Retina (tissue), 1 donor: ENCODE measurements at regions not wholly inside any gene's neighbourhood (a gene's known extent, or its start where the extent isn't known, plus 50 kb on each side); places are given as distances from the start of the nearest gene placed in this dataset.
"Not testable (repeated sequence)": the region's sequence is repeated elsewhere in the genome, so short reads cannot be mapped to it uniquely, and the experiment has no call there.

Experiments used
- DNase-seq: peaks from one replicate; pipeline ENCODE4 v3.0.0-alpha.2; 2016

- DNase-seq, result no peak
Measured at GRCh38 chr6:135731116-135731515, 120.4 kb upstream of the PDE7B start.

DNA sequence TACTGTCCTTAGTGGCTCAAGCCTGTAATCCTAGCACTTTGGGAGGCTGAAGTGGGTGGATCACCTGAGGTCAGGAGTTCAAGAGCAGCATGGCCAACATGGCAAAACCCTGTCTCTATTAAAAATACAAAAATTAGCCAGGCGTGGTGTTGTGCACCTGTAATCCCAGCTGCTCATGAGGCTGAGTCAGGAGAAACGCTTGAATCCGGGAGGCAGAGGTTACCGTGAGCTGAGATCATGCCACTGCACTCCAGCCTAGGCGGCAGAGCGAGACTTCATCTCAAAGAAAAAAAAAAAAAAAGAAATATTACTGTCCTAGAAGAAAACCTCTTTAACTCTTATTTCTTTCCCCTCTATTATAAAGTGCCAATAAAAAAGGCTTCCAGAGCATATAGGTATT, 115.2 kb upstream of the PDE7B start:
- DNase-seq, result not testable (repeated sequence)

DNA sequence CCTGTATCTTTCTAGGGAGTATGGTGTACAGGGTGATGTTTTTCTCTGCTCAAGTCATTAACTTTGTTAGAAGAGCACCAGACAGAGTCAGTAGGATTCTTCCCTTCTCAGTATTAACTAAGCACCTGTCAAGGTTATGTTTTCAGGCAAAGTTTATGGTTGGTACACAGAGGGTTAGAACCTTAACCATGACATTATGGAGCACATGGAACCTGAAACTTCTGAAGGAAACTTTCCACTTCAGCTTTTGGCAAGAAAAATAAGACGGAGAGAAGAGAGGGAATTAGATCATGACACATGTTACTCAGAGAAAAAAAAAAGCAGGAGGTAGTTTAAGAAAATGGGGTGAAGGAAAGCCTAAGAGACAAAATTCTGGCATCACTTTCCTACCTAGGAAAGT, 112.9 kb upstream of the PDE7B start:
- DNase-seq, result no peak

DNA sequence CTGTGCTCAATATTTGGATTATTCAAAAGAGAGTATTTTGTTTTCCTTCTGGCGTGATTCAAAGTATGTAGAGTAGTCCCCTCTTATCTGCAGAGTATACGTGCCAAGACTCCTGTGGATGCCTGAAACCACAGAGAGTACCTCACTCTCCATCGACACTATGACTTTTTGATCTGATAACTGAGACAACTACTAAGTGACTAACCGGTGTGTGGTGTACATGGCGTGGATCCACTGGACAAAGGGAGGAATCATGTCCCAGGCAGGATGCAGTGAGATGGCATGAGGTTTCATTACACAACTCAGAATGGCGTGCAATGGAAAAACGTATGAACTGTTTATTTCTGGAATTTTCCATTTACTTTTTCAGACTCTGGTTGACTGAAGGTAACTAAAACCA, 112.2 kb upstream of the PDE7B start:
- no peak for DNase-seq

DNA sequence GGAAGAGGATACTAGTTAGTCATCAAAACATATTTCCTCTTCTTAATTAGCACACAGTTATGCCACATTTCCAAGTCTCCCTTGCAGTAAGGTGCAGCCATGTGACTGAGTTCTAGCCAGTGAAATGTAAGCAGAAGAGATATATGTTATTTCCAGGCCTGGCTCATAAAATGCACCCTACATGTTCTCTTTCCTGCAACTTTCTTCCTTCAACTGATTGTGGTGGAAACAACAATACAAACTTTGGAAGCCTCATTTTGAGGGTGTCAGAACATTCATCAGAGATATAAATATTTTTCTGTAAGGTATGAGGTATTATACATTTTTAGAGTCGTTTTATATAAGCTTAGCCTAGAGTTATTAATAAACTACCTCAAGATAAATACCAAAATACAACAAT, 110.9 kb upstream of the PDE7B start:
- DNase-seq, result no peak

GRCh38 chr6:135743476-135743875, 108.0 kb upstream of the PDE7B start:
- DNase-seq, result no peak

DNA sequence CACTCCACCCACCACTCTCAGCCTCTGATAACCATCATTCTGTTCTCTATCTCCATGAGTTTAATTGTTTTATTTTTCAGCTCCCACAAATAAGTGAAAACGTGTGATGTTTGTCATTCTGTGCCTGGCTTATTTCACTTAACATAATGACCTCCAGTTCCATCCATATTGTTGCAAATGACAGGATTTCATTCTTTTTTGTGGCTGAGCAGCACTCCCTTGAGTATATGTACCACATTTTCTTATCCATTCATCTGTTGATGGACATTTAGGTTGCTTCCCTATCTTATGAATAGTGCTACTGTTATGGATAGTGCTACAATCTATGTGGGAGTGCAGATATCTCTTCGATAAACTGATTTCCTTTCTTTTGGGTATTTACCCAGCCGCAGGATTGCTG, 103.3 kb upstream of the PDE7B start:
- no peak for DNase-seq

GRCh38 chr6:135750081-135750480, 101.4 kb upstream of the PDE7B start:
- DNase-seq, result no peak

- no peak for DNase-seq
Measured at GRCh38 chr6:135753196-135753595, 98.3 kb upstream of the PDE7B start.

DNA sequence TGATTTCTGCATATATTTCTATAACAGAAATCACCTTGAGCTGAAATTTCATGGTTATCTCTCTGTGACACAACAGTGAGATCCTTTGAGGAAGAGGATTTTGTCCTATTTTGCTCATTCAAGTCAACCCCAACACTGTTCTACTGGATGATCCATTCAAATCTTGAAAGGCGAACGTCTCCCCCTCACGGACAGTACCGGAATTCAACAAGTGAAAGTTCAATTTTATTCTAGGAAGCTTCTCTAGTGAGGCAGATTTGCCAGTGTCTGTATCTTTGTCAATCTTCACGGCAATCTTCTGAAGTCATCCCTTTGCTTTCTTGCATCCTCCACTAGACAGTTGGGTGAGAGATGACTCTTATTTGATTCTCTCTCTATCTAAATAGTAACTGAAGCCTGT, 91.7 kb upstream of the PDE7B start:
- no peak for DNase-seq

DNA sequence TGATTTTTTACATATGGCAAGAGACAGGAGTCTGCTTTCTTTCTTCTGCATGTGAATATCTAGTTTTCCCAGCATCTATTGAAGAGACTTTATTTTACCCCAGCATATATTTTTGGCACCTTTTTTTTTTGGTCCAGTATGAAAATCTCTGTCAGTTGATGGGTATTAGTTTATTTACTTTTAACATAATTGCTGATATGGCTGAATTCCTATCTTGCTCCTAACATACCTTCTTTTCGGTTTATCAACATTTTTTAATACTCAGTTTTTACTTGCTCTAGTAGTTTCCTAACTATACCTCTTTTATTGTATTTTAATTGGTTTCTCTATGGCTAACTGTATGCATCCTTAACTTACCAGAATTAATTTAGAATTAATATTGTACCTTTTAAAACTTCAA, 77.5 kb upstream of the PDE7B start:
- no peak for DNase-seq

DNA sequence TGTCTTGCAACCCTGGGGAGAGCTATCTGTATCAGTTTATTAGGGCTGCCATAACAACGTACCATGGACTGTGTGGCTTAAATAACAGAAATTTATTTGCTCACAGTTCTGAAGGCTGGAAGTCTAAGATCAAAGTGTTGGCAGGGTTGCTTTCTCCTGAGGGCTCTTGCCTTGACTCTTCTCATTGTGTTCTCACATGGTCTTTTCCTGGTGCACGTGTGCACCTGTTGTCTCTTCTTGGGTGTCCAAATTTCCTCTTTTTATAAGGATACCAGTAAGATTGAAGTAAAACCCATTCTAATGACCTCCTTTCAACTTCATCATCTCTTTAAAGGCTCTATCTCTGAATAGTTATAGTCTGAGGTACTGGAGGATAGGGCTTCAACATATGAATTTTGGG, 72.3 kb upstream of the PDE7B start:
- no peak for DNase-seq

DNA sequence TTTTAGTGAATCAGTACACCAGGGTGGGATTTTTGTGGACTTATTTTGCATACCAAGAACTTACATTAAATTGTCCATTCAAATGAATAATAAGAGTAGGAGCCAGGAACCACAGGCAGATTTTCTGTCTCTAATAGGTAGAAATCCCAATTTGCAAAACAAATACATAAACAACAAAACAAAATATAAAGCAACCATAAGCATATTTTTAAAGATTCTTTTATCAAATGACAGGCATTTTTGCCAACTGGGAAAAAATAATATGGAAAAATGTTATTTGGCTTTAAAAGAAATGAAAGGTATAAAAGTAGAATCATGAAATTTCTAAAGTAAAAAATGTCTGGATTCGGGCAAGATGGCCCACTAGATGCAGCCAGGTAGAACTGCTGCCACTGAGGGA, 71.2 kb upstream of the PDE7B start:
- DNase-seq, result no peak

- DNase-seq, result no peak
Measured at GRCh38 chr6:135782546-135782945, 69.0 kb upstream of the PDE7B start.

DNA sequence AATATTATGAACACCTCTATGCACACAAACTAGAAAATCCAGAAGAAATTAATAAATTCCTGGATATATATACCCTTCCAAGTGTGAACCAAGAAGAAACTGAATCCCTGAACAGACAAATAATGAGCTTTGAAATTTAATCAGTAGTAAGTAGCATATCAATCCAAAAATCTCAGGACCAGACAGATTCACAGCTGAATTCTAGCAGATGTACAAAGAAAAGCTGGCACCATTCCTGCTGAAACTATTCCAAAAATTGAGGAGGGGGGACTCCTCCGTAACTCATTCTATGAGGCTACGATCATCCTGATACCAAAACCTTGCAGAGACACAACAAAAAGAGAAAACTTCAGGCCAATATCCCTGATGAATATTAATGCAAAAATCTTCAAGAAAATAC, 67.0 kb upstream of the PDE7B start:
- DNase-seq, result no peak

DNA sequence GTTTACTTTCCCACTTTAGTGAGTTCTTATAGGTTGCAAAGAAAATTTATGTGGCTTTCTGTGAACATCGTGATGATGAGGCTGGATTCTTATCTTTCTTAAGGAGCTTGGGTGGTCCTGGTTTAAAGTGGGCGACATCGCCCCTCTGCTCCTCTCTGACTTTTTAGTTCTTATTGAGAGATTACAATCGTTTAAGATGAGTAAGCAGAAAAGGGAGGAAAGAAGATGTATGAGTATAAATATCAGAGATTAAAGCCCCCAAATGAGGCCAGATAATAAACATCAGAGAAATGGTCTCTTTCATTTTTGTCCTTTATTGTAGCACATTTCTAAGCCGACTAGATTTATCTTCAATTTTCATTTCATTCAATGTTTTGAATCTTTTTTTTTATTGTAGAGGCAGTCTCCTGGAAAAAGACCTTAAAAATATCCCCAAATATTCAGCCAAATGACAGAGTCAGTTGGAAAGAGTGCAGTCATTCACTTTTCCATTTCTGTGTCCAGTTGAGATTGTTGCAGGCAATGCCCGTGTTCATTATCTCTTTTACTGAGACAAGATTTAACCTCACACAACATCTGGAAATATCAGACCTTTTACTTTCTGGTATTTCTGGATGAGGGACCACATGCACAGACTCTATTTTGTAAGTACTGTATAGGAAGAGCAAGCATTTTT, 62.0 kb upstream of the PDE7B start:
- no peak for DNase-seq

GRCh38 chr6:135791441-135791840, 60.1 kb upstream of the PDE7B start:
- DNase-seq, result no peak

DNA sequence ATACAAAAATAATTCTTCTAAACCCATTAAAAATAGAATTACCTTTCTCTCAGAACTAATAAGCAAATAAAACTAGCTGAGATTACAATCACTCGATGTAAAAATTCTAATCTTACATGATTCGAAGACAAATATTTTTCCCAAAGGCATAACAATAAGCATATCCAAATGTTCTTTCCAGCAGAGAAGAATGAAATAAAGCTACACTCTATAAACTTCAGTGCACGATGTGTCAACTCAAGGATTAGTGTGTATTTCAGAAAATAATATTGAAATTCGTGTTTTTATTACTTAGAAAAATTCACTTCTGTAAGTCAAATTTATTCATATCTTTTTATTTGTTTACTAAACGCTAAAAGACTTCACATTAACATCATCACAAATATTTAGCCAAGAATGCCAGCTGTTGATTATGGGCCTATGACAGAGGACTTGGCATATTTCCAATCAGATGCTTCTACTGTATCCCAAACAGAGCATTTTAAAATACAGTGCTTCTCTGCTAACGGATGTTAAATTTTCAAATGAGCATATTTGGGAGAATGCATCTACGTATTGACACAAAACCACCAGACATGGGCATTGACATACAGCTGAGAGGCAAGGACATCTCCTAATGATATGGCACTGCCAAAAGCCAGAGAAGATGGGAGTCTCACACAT, 54.7 kb upstream of the PDE7B start:
- no peak for DNase-seq

- no peak for DNase-seq
Measured at GRCh38 chr6:135797361-135797760, 54.1 kb upstream of the PDE7B start.

DNA sequence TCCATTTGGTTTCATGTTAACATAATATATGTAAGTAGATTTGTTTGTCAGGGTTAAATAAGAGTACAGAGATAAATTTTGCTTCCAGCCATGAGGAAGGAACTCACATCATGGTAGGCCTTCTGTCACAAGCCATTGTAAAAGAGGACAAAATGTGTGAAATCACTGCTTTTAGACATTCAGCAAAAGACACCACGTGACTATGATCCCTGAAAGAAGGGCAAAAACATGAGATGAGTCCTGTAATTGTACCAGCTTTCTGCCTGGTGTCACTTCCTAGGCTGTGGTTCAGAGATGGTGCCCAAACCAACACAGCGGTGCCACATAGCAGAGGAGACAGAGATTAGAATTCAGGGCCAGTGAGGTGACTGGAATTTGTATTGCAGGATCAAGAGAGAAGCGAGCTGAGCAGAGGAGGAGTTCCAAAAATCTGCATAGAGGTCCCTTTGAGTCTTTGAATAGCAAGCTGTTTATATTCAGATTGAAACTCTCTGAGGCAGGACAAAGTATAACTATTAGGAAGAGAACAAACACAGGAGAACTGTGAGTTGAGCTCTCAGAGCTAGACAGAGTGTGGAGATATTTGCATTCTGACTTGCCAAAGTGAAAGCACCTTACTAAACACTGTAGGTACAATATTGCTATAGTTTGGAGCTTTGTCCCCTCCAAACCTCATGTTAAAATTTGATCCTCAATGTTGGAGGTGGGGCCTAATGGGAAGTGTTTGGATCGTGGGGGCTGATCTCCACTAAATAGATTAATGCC, 52.6 kb upstream of the PDE7B start:
- DNase-seq, result no peak
